OCI-LY7 (cell line): ENCODE measurements at regions not wholly inside any gene's neighbourhood (a gene's known extent, or its start where the extent isn't known, plus 50 kb on each side); places are given as distances from the start of the nearest gene placed in this dataset.

Source experiments
- BruUV-seq: library from RNA; stranded (reverse); fragments of 400-500 nt; replicated peaks from 2 replicates; lab custom pipeline; 2021; lab: Mats Ljungman, UMichigan
- CTCF ChIA-PET: fragments of 300-600 bp; sonication (Branson Sonifier 250); formaldehyde crosslinking; loops from one replicate; lab custom pipeline; 2022; ENCODE audit warnings: antibody characterized with exemption; ENCODE audit not compliant: unreplicated experiment; lab: Charles Lee
- POLR2A ChIA-PET: fragments of 300-600 bp; sonication (Branson Sonifier 250); formaldehyde crosslinking; loops from one replicate; lab custom pipeline; 2022; ENCODE audit warnings: antibody characterized with exemption; lab: Charles Lee
- DNase-seq: peaks from one replicate; pipeline ENCODE4 v3.0.0-alpha.2; 2015; ENCODE audit warnings: low spot score
- H2AFZ ChIP-seq: fragments of 200-600 bp; sonication (generic), shearing (Covaris generic); 2 replicates; pipeline ENCODE4 v1.6.1; 2014; ENCODE audit warnings: mild to moderate bottlenecking, antibody characterized with exemption, low read length, moderate library complexity
- H3K27ac ChIP-seq: fragments of 200-600 bp; sonication (generic); 2 replicates; pipeline ENCODE4 v1.5.1; 2014; ENCODE audit warnings: mixed run types, low read depth, mild to moderate bottlenecking, moderate library complexity, low read length, inconsistent platforms; ENCODE audit not compliant: poor library complexity, severe bottlenecking
- H3K36me3 ChIP-seq: fragments of 200-600 bp; sonication (generic); 2 replicates; pipeline ENCODE4 v1.6.1; 2014; ENCODE audit warnings: mild to moderate bottlenecking, antibody characterized with exemption, low read length, moderate library complexity, mixed read lengths; ENCODE audit not compliant: insufficient read depth
- H3K4me1 ChIP-seq: fragments of 200-600 bp; sonication (generic); 2 replicates; pipeline ENCODE4 v1.5.1; 2014; ENCODE audit warnings: mild to moderate bottlenecking, low read length; ENCODE audit not compliant: insufficient read depth, poor library complexity, severe bottlenecking
- H3K4me2 ChIP-seq: fragments of 200-600 bp; sonication (generic); 2 replicates; pipeline ENCODE4 v1.6.1; 2014; ENCODE audit warnings: mild to moderate bottlenecking, low read length
- H3K4me3 ChIP-seq: fragments of 200-600 bp; sonication (generic); 2 replicates; pipeline ENCODE4 v1.5.1; 2014; ENCODE audit warnings: mild to moderate bottlenecking, low read depth, low read length; ENCODE audit not compliant: poor library complexity, severe bottlenecking
- H3K79me2 ChIP-seq: fragments of 200-600 bp; sonication (generic); 2 replicates; pipeline ENCODE4 v1.6.1; 2016; ENCODE audit warnings: low read depth, mild to moderate bottlenecking, low read length, moderate library complexity, mixed read lengths; ENCODE audit not compliant: insufficient read depth
- H3K9me2 ChIP-seq: fragments of 200-600 bp; sonication (generic); 2 replicates; pipeline ENCODE4 v1.6.1; 2016; ENCODE audit warnings: mild to moderate bottlenecking, low read length, mixed read lengths; ENCODE audit not compliant: insufficient read depth
- H3K9me3 ChIP-seq: fragments of 200-600 bp; sonication (generic); 2 replicates; pipeline ENCODE4 v1.6.1; 2014; ENCODE audit warnings: mild to moderate bottlenecking, mixed run types, low read length, mixed read lengths
- H4K20me1 ChIP-seq: fragments of 200-600 bp; sonication (generic); 2 replicates; pipeline ENCODE4 v1.6.1; 2014; ENCODE audit warnings: mild to moderate bottlenecking, antibody characterized with exemption, low read length, moderate library complexity, mixed read lengths; ENCODE audit not compliant: insufficient read depth
- CTCF ChIP-seq: fragments of 200-600 bp; sonication (generic); conservative IDR thresholded peaks from 2 replicates; pipeline ENCODE4 v1.5.1; 2014; ENCODE audit warnings: mild to moderate bottlenecking, antibody characterized with exemption, low read length, moderate library complexity, mixed read lengths
- EZH2phosphoT487 ChIP-seq: fragments of 200-600 bp; sonication (generic); IDR thresholded peaks from 2 replicates; pipeline ENCODE4 v1.6.1; 2018; ENCODE audit warnings: low read depth, borderline replicate concordance, mild to moderate bottlenecking, mixed run types, antibody characterized with exemption, low read length, moderate library complexity, mixed read lengths
- intact Hi-C: fragments of 100-400 bp; cut with micrococcal nuclease; formaldehyde crosslinking; loops from one replicate; pipeline ENCODE4 v1.10.0; 2022; ENCODE audit not compliant: unreplicated experiment

GRCh38 chr3:144164352-144164751 lies 192.7 kb downstream of the DIPK2A start:
- no peaks in the 10 kb centered on the region for H3K36me3 ChIP-seq
- no peak for DNase-seq
- no peaks in the 10 kb centered on the region for H3K9me3 ChIP-seq
- POLR2A ChIA-PET = no interaction called here
- CTCF ChIA-PET = no interaction called here
- BruUV-seq = no TSS peak
- H4K20me1 ChIP-seq = no peaks in the 10 kb centered on the region
- TF ChIP-seq EZH2phosphoT487 (no peak), CTCF (no peak)
- no peaks in the 10 kb centered on the region for H3K79me2 ChIP-seq
- H3K27ac ChIP-seq = no peak overlapping the region
- no peak overlapping the region for H3K4me3 ChIP-seq
- no peaks in the 10 kb centered on the region for H3K9me2 ChIP-seq
- no peak overlapping the region for H2AFZ ChIP-seq
- no peaks in the 10 kb centered on the region for H3K4me1 ChIP-seq
- intact Hi-C loops = no loop called here
- no peak overlapping the region for H3K4me2 ChIP-seq

GRCh38 chr3:144165482-144165881 lies 193.9 kb downstream of the DIPK2A start:
- Histone ChIP-seq H3K4me3 (no peak overlapping the region), H3K36me3 (no peaks in the 10 kb centered on the region), H3K79me2 (no peaks in the 10 kb centered on the region), H3K4me2 (no peak overlapping the region), H3K27ac (no peak overlapping the region), H4K20me1 (no peaks in the 10 kb centered on the region), H3K9me3 (no peaks in the 10 kb centered on the region), H3K4me1 (no peaks in the 10 kb centered on the region), H3K9me2 (no peaks in the 10 kb centered on the region), H2AFZ (no peak overlapping the region)
- POLR2A ChIA-PET = interaction anchor here (2.0 kb wide), 1 partner anchor 11 kb away, joined by 7 read pairs; no protein-coding TSS in a partner anchor
- CTCF ChIA-PET = no interaction called here
- no peak for DNase-seq
- no TSS peak for BruUV-seq
- intact Hi-C loops = no loop called here
- TF ChIP-seq CTCF = no peak
- TF ChIP-seq EZH2phosphoT487 = no peak

- no peaks in the 10 kb centered on the region for H3K9me2 ChIP-seq
- CTCF ChIA-PET = no interaction called here
- intact Hi-C loops = no loop called here
- TF ChIP-seq CTCF = no peak
- no peak for TF ChIP-seq EZH2phosphoT487
- no peaks in the 10 kb centered on the region for H3K9me3 ChIP-seq
- H3K4me1 ChIP-seq = no peaks in the 10 kb centered on the region
- POLR2A ChIA-PET = interaction anchor here (0.5 to 1.2 kb wide), 2 partner anchors 11 to 96 kb away, joined by 5 read pairs; no protein-coding TSS in a partner anchor
- DNase-seq = no peak
- no peak overlapping the region for H2AFZ ChIP-seq
- H3K79me2 ChIP-seq = no peaks in the 10 kb centered on the region
- H3K36me3 ChIP-seq = no peaks in the 10 kb centered on the region
- no peaks in the 10 kb centered on the region for H4K20me1 ChIP-seq
- no peak overlapping the region for H3K4me3 ChIP-seq
- H3K27ac ChIP-seq = no peak overlapping the region
- no TSS peak for BruUV-seq
- no peak overlapping the region for H3K4me2 ChIP-seq
Observed at GRCh38 chr3:144167634-144168033, 196.0 kb downstream of the DIPK2A start.
